HFF-Myc (cell line): ENCODE measurements at regions not wholly inside any gene's neighbourhood (a gene's known extent, or its start where the extent isn't known, plus 50 kb on each side); places are given as distances from the start of the nearest gene placed in this dataset.

Experiments
- DNase-seq: peaks from one replicate; pipeline ENCODE4 v3.0.0-alpha.2; 2011; ENCODE audit warnings: low read depth; ENCODE audit errors: extremely low read depth
- H3K4me3 ChIP-seq: replicated peaks from 2 replicates; pipeline ENCODE4 v1.5.1; 2011; ENCODE audit warnings: low read depth, mild to moderate bottlenecking, control low read depth, low read length
- CTCF ChIP-seq: IDR thresholded peaks from 2 replicates; pipeline ENCODE4 v1.5.1; 2012; ENCODE audit warnings: mild to moderate bottlenecking, low read depth, low read length, control low read depth; ENCODE audit errors: missing control alignments

- H3K4me3 ChIP-seq: no peak overlapping the region
- TF ChIP-seq CTCF: no peak
- no peak for DNase-seq
Observed at GRCh38 chr2:71746946-71747501, 293.7 kb downstream of the DYSF start.

DNA sequence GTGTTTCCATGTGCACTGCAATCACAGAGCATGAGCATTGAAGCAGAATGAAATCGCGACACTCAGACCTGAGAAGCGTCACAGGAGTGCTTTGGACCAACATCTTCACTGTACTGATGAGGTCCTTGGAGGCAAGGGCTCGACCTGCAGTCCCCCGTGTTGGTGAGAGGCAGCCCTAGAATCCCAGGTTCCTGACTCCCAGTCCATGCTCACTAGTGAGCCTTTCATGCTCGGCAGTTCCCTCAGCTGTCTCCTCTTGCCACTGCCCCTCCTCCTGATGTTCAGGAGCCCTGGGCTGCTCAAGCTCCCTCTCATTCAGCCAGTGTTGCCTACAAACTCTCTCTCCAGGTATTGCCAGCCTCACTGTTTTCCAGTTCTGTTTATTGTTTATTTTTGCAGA, 291.4 kb downstream of the DYSF start:
- no peak overlapping the region for H3K4me3 ChIP-seq
- TF ChIP-seq CTCF: no peak
- DNase-seq: no peak

DNA sequence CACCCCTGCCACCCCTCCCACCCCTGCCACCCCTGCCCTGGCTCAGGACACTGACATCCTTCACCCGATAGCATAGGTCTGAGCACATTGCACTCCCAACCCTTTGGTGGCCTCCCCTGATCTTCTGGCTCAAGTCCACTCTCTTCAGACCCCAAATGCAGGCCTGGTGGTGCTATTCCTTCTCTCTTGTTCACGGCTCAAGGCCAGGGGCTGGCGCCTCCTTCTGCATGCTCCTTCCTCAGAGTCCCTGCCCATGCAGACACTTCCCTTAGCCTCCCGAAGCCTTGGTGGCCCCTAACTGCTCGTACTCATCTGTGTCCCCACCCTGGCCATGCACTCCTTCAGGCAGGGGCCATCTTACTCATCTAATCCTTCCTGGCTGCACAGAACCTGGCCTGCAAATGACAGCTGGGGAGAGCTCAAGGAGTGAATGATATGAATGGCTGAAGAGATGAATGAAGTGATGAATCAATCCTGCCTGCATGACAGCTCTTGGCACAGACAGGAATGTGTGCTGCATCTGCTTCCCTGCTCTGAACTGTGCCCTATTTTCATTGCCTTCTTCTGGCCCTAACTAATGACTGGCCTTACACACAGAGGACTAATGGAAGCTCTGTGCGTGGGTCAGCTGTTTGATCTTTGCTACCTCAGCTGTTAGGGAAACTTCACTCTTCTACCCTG, 290.8 kb downstream of the DYSF start:
- no peak for TF ChIP-seq CTCF
- DNase-seq: no peak

DNA sequence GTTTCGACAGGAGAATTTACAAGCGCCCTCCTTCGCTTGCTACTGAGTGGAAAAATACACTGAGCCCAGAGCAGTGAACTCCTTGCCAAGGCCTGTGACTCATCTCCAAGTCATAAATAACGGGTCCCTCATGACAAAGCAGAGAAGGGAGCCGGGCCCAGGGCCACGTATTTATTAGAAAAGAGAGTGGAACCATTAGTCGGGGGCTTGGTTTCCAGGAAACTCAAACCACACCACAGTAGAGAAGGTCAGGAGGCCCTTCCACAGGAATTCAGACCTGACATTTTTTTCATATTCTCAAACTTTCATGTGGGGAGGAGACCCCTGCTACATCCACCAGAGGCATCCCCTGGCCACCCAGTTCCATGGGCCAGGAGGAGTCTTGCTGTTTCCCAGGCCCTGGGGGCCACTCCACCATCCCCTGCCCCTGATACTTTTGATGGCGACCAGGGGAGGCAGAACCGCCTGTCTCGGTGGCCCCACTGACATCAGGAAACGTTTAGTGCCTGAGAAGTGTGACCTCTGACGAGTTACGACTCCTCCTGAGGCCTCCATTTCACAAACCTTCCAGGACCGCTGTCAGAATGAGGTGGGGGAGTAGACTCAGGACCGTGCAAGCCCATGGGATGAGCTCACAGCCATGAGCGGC, 289.7 kb downstream of the DYSF start:
- no peak for TF ChIP-seq CTCF
- peak; percentile 98 for DNase-seq
- H3K4me3 ChIP-seq: no peak overlapping the region

More for the DNA sequence above, 290.8 kb downstream of the DYSF start:
- H3K4me3 ChIP-seq: no peak overlapping the region

- DNase-seq: no peak
- TF ChIP-seq CTCF: no peak
Observed at GRCh38 chr2:71736986-71737385, 283.6 kb downstream of the DYSF start.

DNA sequence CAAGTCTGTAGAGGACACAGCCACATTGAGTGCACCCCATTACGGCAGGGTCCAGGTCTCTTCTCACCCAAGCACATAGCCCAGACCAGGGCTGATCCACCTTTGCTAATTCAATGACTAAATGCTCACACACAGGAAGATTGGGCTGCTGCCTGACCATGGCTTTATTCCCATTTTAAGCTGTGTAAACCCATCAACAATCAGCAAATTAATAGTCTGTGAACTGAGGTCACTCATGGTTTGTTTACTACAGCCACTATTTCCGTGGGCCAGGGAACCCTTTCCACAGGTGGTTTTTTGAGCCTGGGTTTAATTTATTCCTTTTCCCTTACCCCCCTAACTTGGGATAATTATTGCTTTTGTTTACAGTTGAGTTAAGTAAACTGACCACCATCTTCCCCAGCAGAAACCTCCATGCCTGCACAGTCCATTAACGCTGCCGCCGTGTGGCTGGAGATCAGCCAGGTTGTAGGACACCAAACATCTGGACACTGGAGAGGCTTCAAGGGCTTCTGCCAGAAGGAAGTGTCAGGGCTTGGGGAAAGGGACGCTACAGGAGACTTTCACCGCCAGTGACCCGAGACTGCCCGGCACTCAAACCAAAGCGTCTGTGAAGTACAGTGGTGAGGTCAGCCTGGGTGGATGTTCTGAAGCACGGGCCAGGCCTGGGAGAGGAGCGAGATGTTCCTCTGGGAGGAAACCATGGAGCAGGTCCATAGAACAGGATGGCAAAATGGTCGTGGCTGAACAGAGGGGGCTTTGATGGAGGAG, 282.9 kb downstream of the DYSF start:
- no peak for TF ChIP-seq CTCF
- H3K4me3 ChIP-seq: no peak overlapping the region
- no peak for DNase-seq

More at GRCh38 chr2:71736986-71737385, 283.6 kb downstream of the DYSF start:
- H3K4me3 ChIP-seq: no peak overlapping the region
